A673 (cell line): ENCODE measurements at regions not wholly inside any gene's neighbourhood (a gene's known extent, or its start where the extent isn't known, plus 50 kb on each side); places are given as distances from the start of the nearest gene placed in this dataset.

ENCODE experiments used
- CTCF ChIP-seq: fragments of 300-800, 200-600 bp; sonication (generic); conservative IDR thresholded peaks from 2 replicates; pipeline ENCODE4 v1.5.1; 2017; ENCODE audit warnings: low read depth, mild to moderate bottlenecking, antibody characterized with exemption, low read length, moderate library complexity, mixed read lengths
- EZH2 ChIP-seq: fragments of 200-600 bp; sonication (generic); IDR thresholded peaks from 2 replicates; pipeline ENCODE4 v1.6.1; 2017; ENCODE audit warnings: borderline replicate concordance, low read depth, mild to moderate bottlenecking, mixed read lengths, antibody characterized with exemption, low read length; ENCODE audit not compliant: poor library complexity, severe bottlenecking

- TF ChIP-seq CTCF (no peak), EZH2 (no peak)
Measured at GRCh38 chr16:29114574-29114973, 129.7 kb downstream of the LAT start.
